ENCODE measurements at regions not wholly inside any gene's neighbourhood (a gene's known extent, or its start where the extent isn't known, plus 50 kb on each side); places are given as distances from the start of the nearest gene placed in this dataset.

DNA sequence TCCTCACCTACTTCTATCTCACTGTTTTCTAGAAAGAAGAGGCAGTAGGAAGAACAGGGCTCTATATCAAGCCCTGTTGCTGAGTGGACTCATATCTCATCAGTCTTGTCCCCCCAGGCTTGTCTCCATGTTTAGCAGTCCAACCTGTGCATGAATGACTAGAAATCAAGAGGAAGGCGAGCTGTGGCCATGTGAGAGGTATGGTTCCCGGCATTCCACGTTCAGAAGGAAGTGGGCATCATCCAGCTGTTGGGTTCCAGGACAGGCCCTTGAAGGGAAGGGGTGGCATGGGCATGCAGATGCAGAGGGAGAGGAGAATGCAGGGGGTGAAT is 176.6 kb downstream of the MRPL14 start:
- TF ChIP-seq CTCF (IDR thresholded peaks at IDR 0.05): no peak
- TF ChIP-seq POLR2A (IDR thresholded peaks at IDR 0.05): no peak
